ENCODE measurements at regions not wholly inside any gene's neighbourhood (a gene's known extent, or its start where the extent isn't known, plus 50 kb on each side); places are given as distances from the start of the nearest gene placed in this dataset.

DNA sequence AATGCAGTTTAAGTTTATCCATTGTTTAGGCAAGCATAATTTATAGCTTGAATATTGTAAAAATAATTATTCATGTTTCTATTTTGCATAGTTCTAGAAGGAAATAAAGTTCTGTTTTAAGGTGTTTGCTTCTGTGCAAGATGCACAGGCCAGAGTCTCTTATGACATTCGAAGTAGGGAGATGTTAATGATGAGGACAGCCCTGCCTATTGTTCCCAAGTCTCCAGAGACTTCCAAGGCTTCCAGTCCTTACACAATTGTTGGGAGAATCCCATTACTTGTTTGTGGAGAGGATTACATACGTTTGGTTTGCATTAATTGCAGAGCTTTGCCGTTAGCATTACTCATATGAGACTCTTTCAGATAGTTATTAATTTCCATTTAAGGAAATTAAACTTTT, 96.2 kb upstream of the ANK2 start:
- ChIA-PET CTCF (interaction anchor here (1.6 to 8.5 kb wide), 2 partner anchors 9 to 13 kb away, joined by 4 to 103 read pairs; no protein-coding TSS in a partner anchor), POLR2A (no interaction called here)
- FAIRE-seq (no peak), DNase-seq (ENCODE audit: low read depth, low spot score) (no peak)
- no peaks in the 10 kb centered on the region for H3K27me3 ChIP-seq (ENCODE audit: control insufficient read depth in 2 of 2, insufficient read depth in 2 of 2, low read length in 2 of 2)
- TF ChIP-seq CTCF (IDR thresholded peaks at IDR 0.05; ENCODE audit: extremely low read depth in 1 of 2, insufficient read depth in 1 of 2, low read depth in 1 of 2, low read length in 2 of 2) (no peak), POLR2AphosphoS5 (IDR thresholded peaks at IDR 0.05; ENCODE audit: insufficient read depth, low read depth, low read length) (no peak), GATA2 (IDR thresholded peaks at IDR 0.05; ENCODE audit: insufficient read depth, insufficient read length, low read depth, low read length) (no peak), EZH2 (IDR thresholded peaks at IDR 0.05; ENCODE audit: borderline replicate concordance, low read depth, low read length, severe bottlenecking) (no peak), POLR2A (IDR thresholded peaks at IDR 0.05; ENCODE audit: low read depth, low read length) (no peak), JUN (IDR thresholded peaks at IDR 0.05; ENCODE audit: borderline replicate concordance, insufficient read depth, insufficient read length, low read depth) (no peak), MYC (IDR thresholded peaks at IDR 0.05; ENCODE audit: low read depth, low read length) (no peak), FOS (IDR thresholded peaks at IDR 0.05; ENCODE audit: borderline replicate concordance, insufficient read depth, low read length) (no peak)
- TF ChIP-seq, protein P1, sequence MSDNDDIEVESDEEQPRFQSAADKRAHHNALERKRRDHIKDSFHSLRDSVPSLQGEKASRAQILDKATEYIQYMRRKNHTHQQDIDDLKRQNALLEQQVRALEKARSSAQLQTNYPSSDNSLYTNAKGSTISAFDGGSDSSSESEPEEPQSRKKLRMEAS (IDR thresholded peaks at IDR 0.05; ENCODE audit: insufficient read depth, insufficient read length), result no peak
- no peaks in the 10 kb centered on the region for H4K20me1 ChIP-seq (replicated peaks; ENCODE audit: control insufficient read depth, extremely low read depth, insufficient read depth, low read length)
- H3K9ac ChIP-seq (replicated peaks; ENCODE audit: extremely low read depth, insufficient read depth, low read length), result no peak overlapping the region
- no peaks in the 10 kb centered on the region for H3K36me3 ChIP-seq (ENCODE audit: control insufficient read depth in 2 of 2, extremely low read depth in 1 of 2, insufficient read depth in 2 of 2, low read length in 2 of 2)
- H3K9me1 ChIP-seq (replicated peaks; ENCODE audit: control insufficient read depth, extremely low read depth, insufficient read depth, low read length), result no peaks in the 10 kb centered on the region
- no peaks in the 10 kb centered on the region for H3K4me1 ChIP-seq (ENCODE audit: control insufficient read depth, extremely low read depth, insufficient read depth, low read length)
- H3K9me3 ChIP-seq (replicated peaks; ENCODE audit: control insufficient read depth, insufficient read depth, low read length), result no peaks in the 10 kb centered on the region
- no TSS peak for BruUV-seq (replicated peaks)
- H3K79me2 ChIP-seq (ENCODE audit: control insufficient read depth, insufficient read depth, low read length), result no peaks in the 10 kb centered on the region
- no peak overlapping the region for H3K4me2 ChIP-seq (ENCODE audit: insufficient read depth, low read length)
- intact Hi-C loops (cut with micrococcal nuclease) (loop anchor here (5.0 kb wide), 1 partner anchor 321 kb away; no protein-coding TSS in a partner anchor), dilution Hi-C loops (cut with MboI; ENCODE audit: extremely low pct_ligation_motif_present, low sequenced_read_pairs) (no loop called here)
- no peak overlapping the region for H3K27ac ChIP-seq (ENCODE audit: insufficient read depth, low read depth, low read length)
- no peak overlapping the region for H2AFZ ChIP-seq (ENCODE audit: low read depth, low read length)
- no peak overlapping the region for H3K4me3 ChIP-seq (replicated peaks in 1 of 3; ENCODE audit: insufficient read depth in 1 of 3, low read depth in 1 of 3, low read length in 3 of 3)
